ENCODE measurements at regions not wholly inside any gene's neighbourhood (a gene's known extent, or its start where the extent isn't known, plus 50 kb on each side); places are given as distances from the start of the nearest gene placed in this dataset.

DNA sequence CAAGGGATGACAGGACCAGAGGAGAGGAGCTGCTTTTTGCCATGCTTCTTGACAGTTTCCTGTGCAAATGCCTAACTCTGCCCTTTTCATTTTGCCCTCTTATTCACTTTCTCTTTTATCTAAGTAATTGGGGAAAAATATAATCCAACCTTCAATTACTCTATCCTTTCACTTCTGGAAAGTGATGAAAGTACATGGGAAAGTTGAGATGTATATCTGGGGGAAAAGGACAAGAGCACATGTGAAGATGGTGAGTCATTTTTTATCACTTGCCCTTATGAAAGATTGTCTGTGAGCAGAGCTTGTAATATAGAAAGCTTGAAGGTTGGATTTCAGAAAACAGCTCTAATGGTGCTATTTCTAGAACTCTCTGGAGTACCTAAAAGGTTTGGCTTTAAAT, 1070.7 kb downstream of the CNTNAP5 start:
- DNase-seq (no peak), ATAC-seq (no peak)
- no peaks in the 10 kb centered on the region for H3K27me3 ChIP-seq (ENCODE audit: low read depth)
- no peak overlapping the region for H3K27ac ChIP-seq
- no peak for TF ChIP-seq CTCF (IDR thresholded peaks at IDR 0.05)
- no peaks in the 10 kb centered on the region for H3K9me3 ChIP-seq
- H3K36me3 ChIP-seq = no peaks in the 10 kb centered on the region
- intact Hi-C loops (cut with DNase I) = no loop called here
- no peak overlapping the region for H3K4me3 ChIP-seq
- H3K4me1 ChIP-seq = no peaks in the 10 kb centered on the region

GRCh38 chr2:125106710-125107109, 1081.6 kb downstream of the CNTNAP5 start:
- DNase-seq (no peak), ATAC-seq (no peak)
- Histone ChIP-seq H3K9me3 (no peaks in the 10 kb centered on the region), H3K4me1 (no peaks in the 10 kb centered on the region), H3K4me3 (no peak overlapping the region), H3K27me3 (ENCODE audit: low read depth) (no peaks in the 10 kb centered on the region), H3K27ac (no peak overlapping the region), H3K36me3 (no peaks in the 10 kb centered on the region)
- no peak for TF ChIP-seq CTCF (IDR thresholded peaks at IDR 0.05)
- intact Hi-C loops (cut with DNase I) = no loop called here

DNA sequence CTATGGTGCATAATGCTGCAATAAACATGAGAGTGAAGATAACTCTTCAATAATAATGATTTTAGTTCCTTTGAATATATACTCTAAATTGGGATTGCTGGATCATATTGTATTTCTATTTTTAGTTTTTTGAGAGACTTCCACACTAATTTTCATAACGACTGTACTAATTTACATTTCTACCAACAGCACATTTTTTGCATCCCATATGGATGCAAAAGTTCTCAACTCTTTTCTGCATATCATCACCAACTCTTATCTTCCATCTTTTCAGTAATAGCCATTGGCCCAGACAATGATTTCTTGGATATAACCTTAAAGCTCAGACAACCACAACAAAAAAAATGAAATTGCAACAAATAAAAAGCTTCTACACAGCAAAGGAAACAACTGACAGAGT, 1082.4 kb downstream of the CNTNAP5 start:
- Histone ChIP-seq H3K27me3 (ENCODE audit: low read depth) (no peaks in the 10 kb centered on the region), H3K36me3 (no peaks in the 10 kb centered on the region), H3K9me3 (no peaks in the 10 kb centered on the region), H3K4me1 (no peaks in the 10 kb centered on the region), H3K4me3 (no peak overlapping the region), H3K27ac (no peak overlapping the region)
- ATAC-seq (no peak), DNase-seq (no peak)
- TF ChIP-seq CTCF (IDR thresholded peaks at IDR 0.05) = no peak
- intact Hi-C loops (cut with DNase I) = no loop called here

- intact Hi-C loops (cut with DNase I) = no loop called here
- Histone ChIP-seq H3K4me3 (no peak overlapping the region), H3K9me3 (no peaks in the 10 kb centered on the region), H3K27ac (no peak overlapping the region), H3K36me3 (no peaks in the 10 kb centered on the region), H3K4me1 (no peaks in the 10 kb centered on the region), H3K27me3 (ENCODE audit: low read depth) (no peaks in the 10 kb centered on the region)
- ATAC-seq (no peak), DNase-seq (no peak)
- TF ChIP-seq CTCF (IDR thresholded peaks at IDR 0.05) = no peak
These were observed 1083.2 kb downstream of the CNTNAP5 start for GRCh38 chr2:125108251-125108650.

DNA sequence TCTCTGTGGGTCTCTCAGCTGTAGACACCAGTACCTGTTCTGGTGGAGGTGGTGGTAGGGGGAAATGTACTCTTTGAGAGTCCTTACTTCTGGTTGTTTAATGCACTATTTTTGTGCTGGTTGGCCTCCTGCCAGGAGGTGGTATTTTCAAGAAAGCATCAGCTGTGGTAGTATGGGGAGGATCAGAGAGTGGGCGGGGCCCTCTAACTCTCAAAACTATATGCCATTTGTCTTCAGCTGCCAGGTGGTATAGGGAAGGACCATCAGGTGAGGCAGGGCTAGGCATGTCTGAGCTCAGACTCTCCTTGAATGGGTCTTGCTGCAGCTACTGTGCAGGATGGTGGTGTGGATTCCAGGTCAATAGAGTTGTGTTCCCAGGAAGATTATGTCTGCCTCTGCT, 1100.8 kb downstream of the CNTNAP5 start:
- no peaks in the 10 kb centered on the region for H3K4me1 ChIP-seq
- H3K4me3 ChIP-seq = no peak overlapping the region
- H3K36me3 ChIP-seq = no peaks in the 10 kb centered on the region
- no peak for ATAC-seq
- H3K9me3 ChIP-seq = peaks cover 3% of the 10 kb centered on the region
- intact Hi-C loops (cut with DNase I) = no loop called here
- no peak overlapping the region for H3K27ac ChIP-seq
- no peak for TF ChIP-seq CTCF (IDR thresholded peaks at IDR 0.05)
- no peak for DNase-seq
- no peaks in the 10 kb centered on the region for H3K27me3 ChIP-seq (ENCODE audit: low read depth)

GRCh38 chr2:125160947-125161346, 1135.9 kb downstream of the CNTNAP5 start:
- Histone ChIP-seq H3K9me3 (no peaks in the 10 kb centered on the region), H3K27me3 (ENCODE audit: low read depth) (no peaks in the 10 kb centered on the region), H3K4me1 (no peaks in the 10 kb centered on the region), H3K36me3 (no peaks in the 10 kb centered on the region), H3K4me3 (no peak overlapping the region), H3K27ac (no peak overlapping the region)
- TF ChIP-seq CTCF (IDR thresholded peaks at IDR 0.05) = no peak
- intact Hi-C loops (cut with DNase I) = no loop called here
- ATAC-seq (no peak), DNase-seq (no peak)
